KBM-7 (cell line): ENCODE measurements at regions not wholly inside any gene's neighbourhood (a gene's known extent, or its start where the extent isn't known, plus 50 kb on each side); places are given as distances from the start of the nearest gene placed in this dataset.

Experiments used
- DNase-seq: peaks from one replicate; pipeline ENCODE4 v3.0.0-alpha.2; 2015
- in situ Hi-C: fragments of 300-500 bp; cut with MboI; formaldehyde crosslinking; loops from 2 replicates; pipeline ENCODE4 v1.14.3; 2020; ENCODE audit warnings: low sequenced_read_pairs, low pct_unique_long_range_greater_than_20kb, mixed read lengths

- in situ Hi-C loops: no loop called here
- no peak for DNase-seq
Observed at GRCh38 chr10:31659665-31660064, 269.0 kb downstream of the ARHGAP12 start.

- in situ Hi-C loops: no loop called here
- DNase-seq: no peak
Observed at GRCh38 chr10:31657434-31657872, 271.2 kb downstream of the ARHGAP12 start.

GRCh38 chr10:31656851-31657433, 271.7 kb downstream of the ARHGAP12 start:
- in situ Hi-C loops: no loop called here
- DNase-seq: no peak

- in situ Hi-C loops: no loop called here
- no peak for DNase-seq
Observed at GRCh38 chr10:31652038-31652437, 276.6 kb downstream of the ARHGAP12 start.

- in situ Hi-C loops: no loop called here
- no peak for DNase-seq
Observed at GRCh38 chr10:31650010-31650409, 278.6 kb downstream of the ARHGAP12 start.

- no peak for DNase-seq
- in situ Hi-C loops: no loop called here
Observed at GRCh38 chr10:31648966-31649365, 279.7 kb downstream of the ARHGAP12 start.

GRCh38 chr10:31647861-31648260, 280.8 kb downstream of the ARHGAP12 start:
- in situ Hi-C loops: no loop called here
- DNase-seq: peak; percentile 18

GRCh38 chr10:31646519-31646918, 282.1 kb downstream of the ARHGAP12 start:
- DNase-seq: no peak
- in situ Hi-C loops: no loop called here

GRCh38 chr10:31645786-31646185, 282.8 kb downstream of the ARHGAP12 start:
- DNase-seq: no peak
- in situ Hi-C loops: no loop called here

GRCh38 chr10:31644931-31645633, 283.5 kb downstream of the ARHGAP12 start:
- no peak for DNase-seq

GRCh38 chr10:31642281-31642680, 286.4 kb downstream of the ARHGAP12 start:
- in situ Hi-C loops: no loop called here
- DNase-seq: peak; percentile 43

More at GRCh38 chr10:31644931-31645633, 283.5 kb downstream of the ARHGAP12 start:
- in situ Hi-C loops: no loop called here

GRCh38 chr10:31635415-31636065, 293.1 kb downstream of the ARHGAP12 start:
- in situ Hi-C loops: no loop called here
- DNase-seq: no peak

- in situ Hi-C loops: no loop called here
- peak; percentile 11 for DNase-seq
Observed at GRCh38 chr10:31635009-31635408, 293.6 kb downstream of the ARHGAP12 start.

GRCh38 chr10:31630861-31631567, 297.6 kb downstream of the ARHGAP12 start:
- no peak for DNase-seq
- in situ Hi-C loops: no loop called here

GRCh38 chr10:31625566-31625965, 303.1 kb downstream of the ARHGAP12 start:
- DNase-seq: no peak
- in situ Hi-C loops: no loop called here

- no peak for DNase-seq
- in situ Hi-C loops: no loop called here
Observed at GRCh38 chr10:31624611-31625010, 304.0 kb downstream of the ARHGAP12 start.

- in situ Hi-C loops: no loop called here
- no peak for DNase-seq
Observed at GRCh38 chr10:31623947-31624346, 304.7 kb downstream of the ARHGAP12 start.

GRCh38 chr10:31623466-31623865, 304.4 kb downstream of the ZEB1 start:
- DNase-seq: no peak
- in situ Hi-C loops: no loop called here

- no peak for DNase-seq
- in situ Hi-C loops: no loop called here
Observed at GRCh38 chr10:31622978-31623377, 304.0 kb downstream of the ZEB1 start.

- in situ Hi-C loops: no loop called here
- no peak for DNase-seq
Observed at GRCh38 chr10:31621733-31622132, 302.7 kb downstream of the ZEB1 start.
